ENCODE measurements at regions not wholly inside any gene's neighbourhood (a gene's known extent, or its start where the extent isn't known, plus 50 kb on each side); places are given as distances from the start of the nearest gene placed in this dataset.

DNA sequence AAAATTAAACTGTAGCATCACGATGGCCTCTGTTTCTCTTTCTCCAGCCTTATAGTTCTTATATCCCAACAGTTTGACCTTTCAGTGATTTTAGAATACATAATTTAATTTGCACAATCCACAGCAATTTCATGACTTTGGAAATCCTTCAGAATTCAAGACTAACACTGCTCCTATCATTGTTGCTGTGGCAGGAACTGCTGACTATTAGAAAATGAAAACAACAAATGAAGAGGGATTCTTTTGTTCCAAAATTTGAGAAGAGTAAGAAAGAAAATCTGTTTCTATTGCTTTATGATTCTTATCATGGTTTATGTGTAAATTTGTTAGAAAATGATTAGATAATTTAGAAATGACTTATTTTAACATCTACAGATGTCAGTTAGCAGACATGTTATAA, 604.0 kb upstream of the ADGRB3 start:
- ChIA-PET SMC1A (ENCODE audit: uncharacterized antibody, unreplicated experiment) (no interaction called here), POLR2A (no interaction called here), CTCF (no interaction called here), RAD21 (ENCODE audit: unreplicated experiment) (no interaction called here)
- FAIRE-seq: no peak
- no peaks in the 10 kb centered on the region for H3K4me1 ChIP-seq (ENCODE audit: control insufficient read depth, insufficient read depth, low read length)
- TF ChIP-seq, protein P1, sequence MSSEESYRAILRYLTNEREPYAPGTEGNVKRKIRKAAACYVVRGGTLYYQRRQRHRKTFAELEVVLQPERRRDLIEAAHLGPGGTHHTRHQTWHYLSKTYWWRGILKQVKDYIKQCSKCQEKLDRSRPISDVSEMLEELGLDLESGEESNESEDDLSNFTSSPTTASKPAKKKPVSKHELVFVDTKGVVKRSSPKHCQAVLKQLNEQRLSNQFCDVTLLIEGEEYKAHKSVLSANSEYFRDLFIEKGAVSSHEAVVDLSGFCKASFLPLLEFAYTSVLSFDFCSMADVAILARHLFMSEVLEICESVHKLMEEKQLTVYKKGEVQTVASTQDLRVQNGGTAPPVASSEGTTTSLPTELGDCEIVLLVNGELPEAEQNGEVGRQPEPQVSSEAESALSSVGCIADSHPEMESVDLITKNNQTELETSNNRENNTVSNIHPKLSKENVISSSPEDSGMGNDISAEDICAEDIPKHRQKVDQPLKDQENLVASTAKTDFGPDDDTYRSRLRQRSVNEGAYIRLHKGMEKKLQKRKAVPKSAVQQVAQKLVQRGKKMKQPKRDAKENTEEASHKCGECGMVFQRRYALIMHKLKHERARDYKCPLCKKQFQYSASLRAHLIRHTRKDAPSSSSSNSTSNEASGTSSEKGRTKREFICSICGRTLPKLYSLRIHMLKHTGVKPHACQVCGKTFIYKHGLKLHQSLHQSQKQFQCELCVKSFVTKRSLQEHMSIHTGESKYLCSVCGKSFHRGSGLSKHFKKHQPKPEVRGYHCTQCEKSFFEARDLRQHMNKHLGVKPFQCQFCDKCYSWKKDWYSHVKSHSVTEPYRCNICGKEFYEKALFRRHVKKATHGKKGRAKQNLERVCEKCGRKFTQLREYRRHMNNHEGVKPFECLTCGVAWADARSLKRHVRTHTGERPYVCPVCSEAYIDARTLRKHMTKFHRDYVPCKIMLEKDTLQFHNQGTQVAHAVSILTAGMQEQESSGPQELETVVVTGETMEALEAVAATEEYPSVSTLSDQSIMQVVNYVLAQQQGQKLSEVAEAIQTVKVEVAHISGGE (CRISPR knock-in tag; IDR thresholded peaks at IDR 0.05): no peak
- no peak for TF ChIP-seq SMC3 (IDR thresholded peaks at IDR 0.05; ENCODE audit: borderline replicate concordance, low read length)
- no peak for TF ChIP-seq SPI1 (IDR thresholded peaks at IDR 0.05; ENCODE audit: borderline replicate concordance, insufficient read depth, low read depth, low read length)
- H3K9ac ChIP-seq (ENCODE audit: control insufficient read depth, insufficient read depth, low read length): no peak overlapping the region
- no peak for DNase-seq (ENCODE audit: low read depth, low spot score)
- no peaks in the 10 kb centered on the region for H3K79me2 ChIP-seq (ENCODE audit: control insufficient read depth, insufficient read depth, low read length)
- H3K27me3 ChIP-seq (replicated peaks in 1 of 2; ENCODE audit: control insufficient read depth in 2 of 2, insufficient read depth in 2 of 2, low read length in 1 of 2): no peaks in the 10 kb centered on the region
- H4K20me1 ChIP-seq (ENCODE audit: control insufficient read depth, insufficient read depth): no peaks in the 10 kb centered on the region
- no peak overlapping the region for H2AFZ ChIP-seq (ENCODE audit: control insufficient read depth, low read depth, low read length)
- no peak overlapping the region for H3K4me3 ChIP-seq
- in situ Hi-C loops (cut with MboI) (no loop called here), intact Hi-C loops (cut with micrococcal nuclease; ENCODE audit: unreplicated experiment) (no loop called here)
- 82% methylated on average over 1 of the region's 1 CpG for WGBS (ENCODE audit: insufficient coverage, insufficient replicate concordance, low lambda C conversion rate, missing lambda C conversion rate)
- ATAC-seq: no peak
- H3K4me2 ChIP-seq (ENCODE audit: control insufficient read depth, insufficient read depth): no peak overlapping the region
- no TSS peak for BruUV-seq (replicated peaks)
- no peaks in the 10 kb centered on the region for H3K36me3 ChIP-seq (ENCODE audit: control insufficient read depth in 2 of 2, insufficient read depth in 2 of 2, low read length in 1 of 2)
- no peaks in the 10 kb centered on the region; the same call in 1 of the 3 replicates for H3K9me3 ChIP-seq (replicated peaks; ENCODE audit: control insufficient read depth, insufficient read depth, low read length)
- no peak overlapping the region for H3K27ac ChIP-seq (ENCODE audit: control insufficient read depth, insufficient read depth)

DNA sequence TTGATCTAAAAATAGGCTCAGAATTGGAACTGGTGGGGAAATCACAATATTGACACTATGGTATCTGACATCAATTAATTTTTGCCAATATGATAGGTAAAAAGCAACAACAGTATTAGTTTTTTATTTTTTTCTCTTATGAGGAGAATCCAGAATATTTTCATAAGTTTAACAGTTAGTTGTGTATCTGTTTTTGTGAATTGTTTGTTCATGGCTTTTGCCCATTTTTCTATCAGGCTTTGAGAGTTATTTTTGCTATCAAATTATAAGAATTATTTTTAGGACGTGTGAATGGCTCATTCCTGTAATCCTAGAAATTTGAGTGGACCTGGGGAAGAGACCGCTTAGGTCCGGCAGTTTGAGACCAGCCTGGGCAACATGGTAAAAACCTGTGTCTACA, 608.6 kb upstream of the ADGRB3 start:
- Histone ChIP-seq H3K4me1 (ENCODE audit: control insufficient read depth, insufficient read depth, low read length) (no peaks in the 10 kb centered on the region), H3K4me3 (no peak overlapping the region), H3K36me3 (ENCODE audit: control insufficient read depth in 2 of 2, insufficient read depth in 2 of 2, low read length in 1 of 2) (no peaks in the 10 kb centered on the region), H4K20me1 (ENCODE audit: control insufficient read depth, insufficient read depth) (no peaks in the 10 kb centered on the region), H3K27me3 (replicated peaks in 1 of 2; ENCODE audit: control insufficient read depth in 2 of 2, insufficient read depth in 2 of 2, low read length in 1 of 2) (no peaks in the 10 kb centered on the region), H3K27ac (ENCODE audit: control insufficient read depth, insufficient read depth) (no peak overlapping the region), H3K9me3 (replicated peaks; ENCODE audit: control insufficient read depth, insufficient read depth, low read length) (no peaks in the 10 kb centered on the region; the same call in 2 of the 3 replicates), H3K79me2 (ENCODE audit: control insufficient read depth, insufficient read depth, low read length) (no peaks in the 10 kb centered on the region), H3K9ac (ENCODE audit: control insufficient read depth, insufficient read depth, low read length) (no peak overlapping the region), H3K4me2 (ENCODE audit: control insufficient read depth, insufficient read depth) (no peak overlapping the region), H2AFZ (ENCODE audit: control insufficient read depth, low read depth, low read length) (no peak overlapping the region)
- ChIA-PET CTCF (no interaction called here), POLR2A (no interaction called here), RAD21 (ENCODE audit: unreplicated experiment) (no interaction called here), SMC1A (ENCODE audit: uncharacterized antibody, unreplicated experiment) (no interaction called here)
- intact Hi-C loops (cut with micrococcal nuclease; ENCODE audit: unreplicated experiment): no loop called here
- ATAC-seq (no peak), DNase-seq (ENCODE audit: low read depth, low spot score) (no peak), FAIRE-seq (no peak)
- 61% methylated on average over 3 of the region's 3 CpGs for WGBS (ENCODE audit: insufficient coverage, insufficient replicate concordance, low lambda C conversion rate, missing lambda C conversion rate)
- in situ Hi-C loops (cut with MboI): no loop called here
- BruUV-seq (replicated peaks): no TSS peak
- no peak for TF ChIP-seq BMI1 (IDR thresholded peaks at IDR 0.05; ENCODE audit: borderline replicate concordance)
- no peak for TF ChIP-seq TCF3 (IDR thresholded peaks at IDR 0.05; ENCODE audit: borderline replicate concordance, insufficient read depth, low read depth, low read length)
- no peak for TF ChIP-seq SUZ12 (IDR thresholded peaks at IDR 0.05; ENCODE audit: unreplicated experiment)
- no peak for TF ChIP-seq CHD2 (IDR thresholded peaks at IDR 0.05; ENCODE audit: borderline replicate concordance, low read depth, low read length)
- TF ChIP-seq, protein P1 (CRISPR knock-in tag; IDR thresholded peaks at IDR 0.05): no peak
- no peak for TF ChIP-seq CHD1 (IDR thresholded peaks at IDR 0.05; ENCODE audit: low read depth, low read length)
- no peak for TF ChIP-seq JUNB (IDR thresholded peaks at IDR 0.05)
- no peak for TF ChIP-seq HDAC2 (IDR thresholded peaks at IDR 0.05)
